Naive thymus-derived CD8-positive, alpha-beta T cell (primary cell): ENCODE measurements at regions not wholly inside any gene's neighbourhood (a gene's known extent, or its start where the extent isn't known, plus 50 kb on each side); places are given as distances from the start of the nearest gene placed in this dataset.
"Not testable (repeated sequence)": the region's sequence is repeated elsewhere in the genome, so short reads cannot be mapped to it uniquely, and the experiment has no call there.

Experiments
- ATAC-seq, 2 donors: fragments of 150-1000 bp; cut with Tn5 transposase in 1 of 2; sonication (Bioruptor Pico), chemical (Tn5 transposase) in 1 of 2; 1 replicate in 1 of 2; 2 replicates in 1 of 2; pipeline ENCODE4 v1.10.0; 2021; ENCODE audit warnings: mild to moderate bottlenecking in 2 of 2, moderate library complexity in 2 of 2
- POLR2A ChIA-PET: fragments of 350-600 bp; sonication (Branson Sonifier 250); formaldehyde crosslinking; loops from one replicate; lab custom pipeline; 2021; ENCODE audit warnings: antibody characterized with exemption; lab: Charles Lee
- DNase-seq, 10 donors: peaks; one replicate each; pipeline versions ENCODE4 v3.0.0 to v3.0.0-alpha.2; 2020 to 2022
- H3K27ac Mint-ChIP-seq, 10 donors: one replicate each; pipeline ENCODE4 v1.8.0; 2020 to 2022; ENCODE audit warnings: mild to moderate bottlenecking in 10 of 10, mixed read lengths in 10 of 10, moderate library complexity in 4 of 10, inconsistent platforms in 1 of 10
- H3K27me3 Mint-ChIP-seq, 5 donors: one replicate each; pipeline ENCODE4 v1.8.0; 2021 to 2022; ENCODE audit warnings: mixed read lengths in 5 of 5
- H3K36me3 Mint-ChIP-seq, 3 donors: one replicate each; pipeline ENCODE4 v1.8.0; 2020 to 2022; ENCODE audit warnings: mixed read lengths in 3 of 3, mild to moderate bottlenecking in 2 of 3, inconsistent platforms in 1 of 3
- H3K4me1 Mint-ChIP-seq, 4 donors: one replicate each; pipeline ENCODE4 v1.8.0; 2021 to 2022; ENCODE audit warnings: mixed read lengths in 4 of 4
- H3K4me3 Mint-ChIP-seq, 10 donors: one replicate each; pipeline ENCODE4 v1.8.0; 2020 to 2022; ENCODE audit warnings: mild to moderate bottlenecking in 10 of 10, mixed read lengths in 10 of 10, moderate library complexity in 6 of 10, inconsistent platforms in 1 of 10
- H3K9me3 Mint-ChIP-seq, 9 donors: one replicate each; pipeline ENCODE4 v1.8.0; 2020 to 2022; ENCODE audit warnings: mixed read lengths in 9 of 9, mild to moderate bottlenecking in 3 of 9, inconsistent platforms in 1 of 9, moderate library complexity in 1 of 9

DNA sequence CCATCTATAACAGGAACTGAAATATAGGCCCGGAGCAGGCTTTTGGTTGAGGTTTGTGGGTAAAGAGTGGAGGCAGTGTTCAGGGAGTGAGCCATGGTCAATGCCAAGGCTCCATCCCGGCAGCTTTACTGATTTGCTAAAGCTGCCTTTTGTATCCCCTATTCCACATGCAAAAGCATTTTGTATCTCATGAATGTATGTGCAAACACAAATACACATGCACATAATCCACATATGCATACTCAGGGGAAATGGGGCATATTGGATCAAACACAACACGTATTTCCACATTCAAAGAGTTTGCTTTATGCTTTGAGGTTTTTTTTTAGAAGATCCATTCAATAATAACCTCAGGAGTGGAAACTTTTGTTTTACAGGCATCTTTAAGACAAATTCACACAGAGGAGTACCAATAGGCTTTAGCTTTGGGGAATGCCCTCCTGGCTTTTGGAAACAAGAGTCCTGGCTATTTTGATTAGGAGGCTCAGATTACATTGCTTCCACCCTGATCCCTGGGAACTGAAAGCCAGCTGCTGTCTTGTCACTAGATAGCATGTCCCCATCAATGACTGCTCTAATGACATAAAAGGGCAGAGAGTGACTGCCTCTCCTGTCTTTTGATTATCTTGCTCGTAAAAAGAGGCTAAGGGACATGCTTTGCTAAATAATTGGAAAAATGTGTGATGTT, 263.2 kb downstream of the EN1 start:
- Mint-ChIP-seq H3K27me3 (peaks cover 7 to 30% (median 11%) of the 10 kb centered on the region in 5 donors), H3K27ac (no peak overlapping the region), H3K4me3 (no peak overlapping the region), H3K4me1 (peaks cover 0 to 3% (median 0%) of the 10 kb centered on the region in 4 donors), H3K36me3 (no peaks in the 10 kb centered on the region), H3K9me3 (peaks cover 0 to 3% (median 0%) of the 10 kb centered on the region in 9 donors)
- POLR2A ChIA-PET, result no interaction called here
- no peak for DNase-seq
- no peak for ATAC-seq

DNA sequence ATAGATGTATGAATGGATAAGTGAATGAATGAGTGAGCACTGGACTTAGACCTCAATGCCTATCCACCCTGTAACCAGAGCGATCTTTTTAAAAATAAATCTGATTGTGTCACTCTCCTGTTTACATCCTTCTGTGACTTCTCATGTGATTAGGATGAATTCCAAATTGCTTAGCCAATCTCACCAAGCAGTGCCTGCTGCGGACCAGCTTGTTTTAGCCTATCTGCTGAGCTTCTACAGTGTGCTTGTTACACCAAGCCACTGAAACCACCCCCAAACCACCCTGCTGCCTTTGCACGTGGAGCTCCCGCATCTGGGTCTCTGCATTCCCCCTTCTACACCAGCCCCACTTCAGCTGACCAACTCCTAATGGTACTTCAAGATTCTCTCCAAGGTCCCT, 265.4 kb downstream of the EN1 start:
- Mint-ChIP-seq H3K27ac (no peak overlapping the region), H3K9me3 (peaks cover 0 to 3% (median 0%) of the 10 kb centered on the region in 9 donors), H3K4me3 (no peak overlapping the region), H3K27me3 (peaks cover 7 to 30% (median 12%) of the 10 kb centered on the region in 5 donors), H3K36me3 (no peaks in the 10 kb centered on the region), H3K4me1 (peaks cover 0 to 3% (median 0%) of the 10 kb centered on the region in 4 donors)
- POLR2A ChIA-PET, result no interaction called here
- DNase-seq (no peak), ATAC-seq (no peak)

DNA sequence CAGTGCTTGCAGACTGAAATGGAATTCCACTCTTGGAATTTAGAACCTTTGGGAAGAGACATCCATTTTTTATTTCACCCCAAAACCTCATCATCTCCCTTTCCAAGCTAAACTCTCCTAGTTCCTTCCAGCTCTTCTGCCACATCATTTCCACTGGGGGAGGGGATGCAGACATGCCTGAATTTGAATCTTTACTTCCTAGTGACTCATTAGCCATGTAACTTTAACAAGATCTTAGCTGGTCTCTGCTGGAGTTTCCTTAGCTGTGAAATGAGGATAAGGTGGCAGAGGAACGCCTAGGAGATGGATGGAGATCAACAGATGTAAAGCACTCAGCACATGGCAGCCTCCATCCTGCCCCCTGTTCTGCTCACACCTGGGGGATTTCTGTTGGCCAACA, 266.8 kb downstream of the EN1 start:
- H3K4me1 Mint-ChIP-seq, result peaks cover 0 to 3% (median 0%) of the 10 kb centered on the region in 4 donors
- no peak overlapping the region for H3K4me3 Mint-ChIP-seq
- H3K27me3 Mint-ChIP-seq, result peaks cover 5 to 20% (median 10%) of the 10 kb centered on the region in 5 donors
- H3K36me3 Mint-ChIP-seq, result no peaks in the 10 kb centered on the region
- POLR2A ChIA-PET, result no interaction called here
- DNase-seq, result no peak
- no peaks in the 10 kb centered on the region for H3K9me3 Mint-ChIP-seq
- no peak overlapping the region for H3K27ac Mint-ChIP-seq
- ATAC-seq, result no peak

DNA sequence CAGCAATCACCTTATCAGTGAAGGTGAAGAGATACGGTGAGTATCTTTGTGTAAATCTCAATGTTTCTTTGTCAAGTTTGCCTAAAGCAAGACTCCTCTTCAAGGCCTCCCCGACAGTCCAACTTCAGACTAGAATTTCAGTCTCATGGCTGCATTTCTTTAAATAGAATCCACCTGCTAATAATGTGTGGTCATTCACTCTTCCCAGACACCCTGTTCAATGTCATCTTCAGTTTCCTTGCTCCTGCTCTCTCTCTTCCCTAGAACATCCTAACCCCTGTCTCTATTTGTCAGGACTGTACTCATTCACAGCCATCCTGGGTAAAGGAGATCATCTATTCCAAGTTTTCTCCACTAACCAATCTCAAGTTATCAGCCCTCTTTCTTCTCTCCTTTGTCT, 267.3 kb downstream of the EN1 start:
- ATAC-seq (no peak), DNase-seq (no peak)
- Mint-ChIP-seq H3K9me3 (no peaks in the 10 kb centered on the region), H3K4me3 (no peak overlapping the region), H3K27ac (no peak overlapping the region), H3K36me3 (no peaks in the 10 kb centered on the region), H3K27me3 (peaks cover 6 to 20% (median 10%) of the 10 kb centered on the region in 5 donors), H3K4me1 (peaks cover 0 to 3% (median 0%) of the 10 kb centered on the region in 4 donors)
- POLR2A ChIA-PET, result no interaction called here

DNA sequence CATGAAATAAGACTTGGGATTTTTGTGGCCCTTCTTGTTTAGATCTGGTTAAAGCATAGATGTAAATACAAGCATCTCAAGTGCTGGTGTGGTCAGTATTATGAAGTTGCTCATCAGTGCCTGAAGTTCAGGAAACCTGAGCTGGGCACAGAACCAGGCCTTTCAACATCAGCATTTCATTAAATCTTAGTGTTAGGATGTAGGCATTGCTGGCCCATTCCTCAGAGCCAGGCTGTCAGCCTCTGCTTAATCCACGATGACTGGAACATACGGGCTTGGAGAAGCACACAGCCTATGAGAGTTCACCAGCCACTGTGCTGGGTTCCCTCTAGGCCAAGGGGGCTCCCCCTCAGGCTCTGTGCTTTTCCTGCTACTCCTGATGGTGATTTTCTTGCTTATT, 270.2 kb downstream of the EN1 start:
- peaks cover 5 to 37% (median 5%) of the 10 kb centered on the region in 5 donors for H3K27me3 Mint-ChIP-seq
- DNase-seq, result no peak
- no peaks in the 10 kb centered on the region for H3K4me1 Mint-ChIP-seq
- H3K9me3 Mint-ChIP-seq, result no peaks in the 10 kb centered on the region
- H3K27ac Mint-ChIP-seq, result no peak overlapping the region
- no peak for ATAC-seq
- POLR2A ChIA-PET, result no interaction called here
- H3K4me3 Mint-ChIP-seq, result no peak overlapping the region
- H3K36me3 Mint-ChIP-seq, result no peaks in the 10 kb centered on the region

DNA sequence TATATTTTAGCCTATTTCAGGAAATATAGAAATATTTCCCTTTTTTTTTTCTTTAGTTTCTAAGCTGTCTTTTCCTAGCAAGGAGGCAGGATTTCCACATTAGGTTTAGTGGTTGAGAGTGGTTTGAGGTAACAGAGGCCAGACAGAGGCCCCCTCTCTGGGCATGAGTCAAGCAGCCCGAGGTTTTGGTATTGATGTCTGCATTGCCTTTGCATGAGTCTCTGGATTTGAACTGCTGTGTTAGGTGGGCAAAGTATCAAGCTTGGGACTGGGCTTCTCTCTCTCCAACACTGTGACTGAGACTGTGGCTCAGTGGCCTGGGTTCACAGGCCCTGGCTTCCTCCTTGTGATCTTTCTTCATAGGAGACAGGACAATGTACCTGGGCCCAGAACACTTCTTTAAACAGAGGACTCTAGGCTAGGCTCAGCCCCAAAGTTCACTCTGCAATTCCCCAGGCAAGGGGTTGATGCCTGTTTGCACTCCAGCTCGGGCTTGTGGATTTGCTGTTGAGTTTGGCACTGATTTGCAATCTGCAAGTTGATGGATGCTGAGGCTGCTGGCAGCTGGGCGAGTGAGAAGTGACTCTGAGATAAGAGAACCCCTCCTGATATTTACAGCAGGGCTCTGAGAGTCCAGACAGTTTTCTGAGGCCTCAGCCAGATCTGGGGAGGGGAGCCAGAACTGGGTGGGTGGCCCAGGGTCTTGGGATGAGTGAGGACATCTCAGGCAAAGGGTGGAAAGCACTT, 271.2 kb downstream of the EN1 start:
- no peak for ATAC-seq
- H3K4me3 Mint-ChIP-seq, result no peak overlapping the region
- no peaks in the 10 kb centered on the region for H3K36me3 Mint-ChIP-seq
- H3K4me1 Mint-ChIP-seq, result no peaks in the 10 kb centered on the region
- POLR2A ChIA-PET, result no interaction called here
- H3K27ac Mint-ChIP-seq, result no peak overlapping the region
- no peak for DNase-seq
- peaks cover 5 to 34% (median 5%) of the 10 kb centered on the region in 5 donors for H3K27me3 Mint-ChIP-seq
- no peaks in the 10 kb centered on the region for H3K9me3 Mint-ChIP-seq

DNA sequence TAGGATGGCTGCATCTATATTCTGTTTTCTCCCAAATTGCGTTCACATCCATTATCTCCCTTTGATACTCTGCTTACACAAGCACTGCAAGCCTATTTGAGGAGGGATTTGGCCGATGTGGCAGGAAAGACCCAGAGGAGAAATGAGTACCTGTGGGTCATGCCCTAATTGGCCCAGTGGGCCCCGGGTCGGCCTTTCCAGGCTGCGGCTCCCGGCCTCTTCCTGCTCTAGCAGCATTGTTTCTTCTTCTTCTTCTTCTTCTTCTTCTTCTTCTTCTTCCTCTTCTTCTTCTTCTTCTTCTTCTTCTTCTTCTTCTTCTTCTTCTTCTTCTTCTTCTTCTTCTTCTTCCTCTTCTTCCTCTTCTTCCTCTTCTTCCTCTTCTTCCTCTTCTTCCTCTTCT, 275.1 kb downstream of the EN1 start:
- POLR2A ChIA-PET, DNase-seq, H3K36me3 Mint-ChIP-seq, H3K4me1 Mint-ChIP-seq, H3K9me3 Mint-ChIP-seq, H3K27ac Mint-ChIP-seq, H3K4me3 Mint-ChIP-seq, ATAC-seq: not testable (repeated sequence)
- peaks cover 1 to 34% (median 6%) of the 10 kb centered on the region in 5 donors for H3K27me3 Mint-ChIP-seq

DNA sequence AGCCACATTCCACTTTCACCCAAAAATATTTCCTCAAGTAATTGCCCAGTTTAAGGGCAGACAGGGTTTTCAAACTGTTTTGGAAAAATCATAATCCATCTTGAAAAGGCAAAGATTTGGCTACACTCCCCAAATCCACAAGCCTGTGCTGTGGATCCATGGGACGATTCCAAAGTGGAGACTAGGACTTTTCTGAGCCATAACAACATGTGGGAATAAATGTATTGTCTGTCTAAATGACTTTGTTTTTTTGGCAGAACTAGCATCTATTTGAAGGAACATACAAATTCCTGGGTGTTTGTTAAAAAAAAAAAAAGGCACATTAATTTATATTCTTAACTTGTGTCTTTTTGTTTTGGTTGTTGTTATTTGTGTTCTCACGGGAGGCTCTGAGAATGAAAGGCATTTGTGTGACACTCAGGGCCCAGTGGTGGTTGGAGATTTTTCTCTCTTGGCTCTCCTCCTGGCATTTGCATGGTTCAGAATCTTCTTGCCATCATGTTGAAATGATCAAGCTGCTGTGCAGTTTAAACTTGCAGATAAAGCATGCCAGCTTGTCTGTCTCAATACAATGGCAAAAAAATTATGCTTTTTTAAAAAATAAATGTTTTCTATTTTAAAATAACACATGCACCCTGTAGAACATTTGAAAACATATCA, 277.4 kb downstream of the EN1 start:
- no peak for DNase-seq
- Mint-ChIP-seq H3K9me3 (no peaks in the 10 kb centered on the region), H3K36me3 (no peaks in the 10 kb centered on the region), H3K4me1 (peaks cover 0 to 6% (median 1%) of the 10 kb centered on the region in 4 donors), H3K4me3 (no peak overlapping the region), H3K27ac (no peak overlapping the region), H3K27me3 (peaks cover 0 to 43% (median 10%) of the 10 kb centered on the region in 5 donors)
- ATAC-seq, result no peak
- POLR2A ChIA-PET, result no interaction called here

DNA sequence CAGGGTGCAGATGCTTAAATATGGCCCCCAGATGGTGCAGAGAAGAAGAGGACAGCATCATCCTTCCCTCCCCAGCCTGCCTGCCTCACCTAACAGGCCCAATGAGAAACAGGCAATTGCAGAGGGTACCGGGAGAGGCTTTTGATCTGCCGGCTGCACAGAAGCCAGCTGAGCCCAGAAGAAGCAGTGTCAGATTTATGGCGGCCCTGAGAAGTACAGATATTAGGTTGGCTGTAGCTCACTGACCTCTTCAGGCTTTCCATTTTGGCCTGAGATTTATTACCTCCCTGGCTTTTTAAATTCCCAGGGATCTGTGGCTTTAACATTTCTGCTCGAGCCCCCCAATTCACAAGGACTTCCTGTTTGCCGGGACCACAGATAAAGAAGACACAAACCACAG, 278.7 kb downstream of the EN1 start:
- Mint-ChIP-seq H3K27me3 (peaks cover 0 to 37% (median 8%) of the 10 kb centered on the region in 5 donors), H3K9me3 (no peaks in the 10 kb centered on the region), H3K27ac (no peak overlapping the region), H3K36me3 (no peaks in the 10 kb centered on the region), H3K4me3 (no peak overlapping the region), H3K4me1 (peaks cover 0 to 6% (median 1%) of the 10 kb centered on the region in 4 donors)
- no peak for DNase-seq
- POLR2A ChIA-PET, result no interaction called here
- ATAC-seq, result no peak

DNA sequence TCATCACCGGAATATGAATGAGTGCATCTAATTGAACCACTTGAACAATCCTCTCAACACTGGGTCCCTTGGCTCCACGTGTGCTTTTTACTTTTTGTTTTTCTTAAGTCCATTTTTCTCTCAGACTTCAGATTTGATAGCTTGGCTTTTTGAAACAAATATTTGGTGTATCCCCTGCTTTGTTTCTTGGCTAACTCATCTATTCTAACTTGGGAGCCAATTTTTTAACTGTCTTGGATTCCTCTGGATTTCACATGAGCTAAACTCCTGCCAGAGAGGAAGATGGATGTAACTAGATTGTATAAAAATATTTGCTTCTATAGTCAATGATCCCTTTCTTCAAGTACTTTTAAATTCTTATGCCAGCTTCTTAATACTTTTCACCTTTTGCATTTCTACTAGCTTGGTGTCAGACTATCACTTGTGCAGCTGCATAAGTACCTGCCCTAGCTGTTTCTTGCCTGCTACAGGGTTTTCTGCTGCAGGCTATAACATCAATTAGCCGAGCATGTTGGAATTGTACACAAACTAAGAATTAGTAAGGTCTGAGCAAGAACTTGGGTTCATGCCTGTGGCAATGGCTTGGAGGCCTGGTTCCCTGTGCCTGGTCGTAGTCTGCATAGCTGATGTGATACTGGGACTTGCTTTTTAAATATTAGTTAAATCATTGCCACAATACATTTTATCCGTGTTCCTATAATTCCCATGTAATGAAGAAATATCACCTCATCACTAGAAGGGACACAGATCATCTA, 281.5 kb downstream of the EN1 start:
- Mint-ChIP-seq H3K4me1 (peaks cover 0 to 6% (median 1%) of the 10 kb centered on the region in 4 donors), H3K36me3 (no peaks in the 10 kb centered on the region), H3K4me3 (no peak overlapping the region), H3K27ac (no peak overlapping the region), H3K27me3 (peaks cover 2 to 24% (median 4%) of the 10 kb centered on the region in 5 donors), H3K9me3 (no peaks in the 10 kb centered on the region)
- no peak for ATAC-seq
- no peak for DNase-seq
- POLR2A ChIA-PET, result no interaction called here

DNA sequence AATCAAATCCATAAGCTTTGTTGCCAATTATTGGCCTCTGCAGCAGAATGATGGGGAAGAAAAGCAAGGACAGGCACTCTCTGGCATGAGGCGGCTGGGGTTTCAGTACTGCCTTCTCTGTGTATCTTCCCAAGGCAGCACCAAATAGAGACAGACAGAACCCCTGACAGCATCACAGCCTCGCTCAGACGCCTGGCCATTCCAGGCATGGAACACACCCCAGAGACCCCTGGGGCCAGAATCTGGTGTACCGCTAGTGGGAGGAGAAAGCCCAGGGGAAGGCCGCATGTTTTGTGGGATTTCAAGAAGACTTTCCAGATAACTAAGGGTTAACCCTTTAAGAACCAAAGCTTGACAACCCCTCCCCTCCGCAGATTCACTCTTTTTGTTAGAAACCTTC, 282.1 kb downstream of the EN1 start:
- POLR2A ChIA-PET, result no interaction called here
- no peaks in the 10 kb centered on the region for H3K9me3 Mint-ChIP-seq
- no peaks in the 10 kb centered on the region for H3K36me3 Mint-ChIP-seq
- DNase-seq (no peak), ATAC-seq (no peak)
- peaks cover 2 to 31% (median 9%) of the 10 kb centered on the region in 5 donors for H3K27me3 Mint-ChIP-seq
- H3K27ac Mint-ChIP-seq, result no peak overlapping the region
- H3K4me1 Mint-ChIP-seq, result peaks cover 0 to 6% (median 1%) of the 10 kb centered on the region in 4 donors
- H3K4me3 Mint-ChIP-seq, result no peak overlapping the region

DNA sequence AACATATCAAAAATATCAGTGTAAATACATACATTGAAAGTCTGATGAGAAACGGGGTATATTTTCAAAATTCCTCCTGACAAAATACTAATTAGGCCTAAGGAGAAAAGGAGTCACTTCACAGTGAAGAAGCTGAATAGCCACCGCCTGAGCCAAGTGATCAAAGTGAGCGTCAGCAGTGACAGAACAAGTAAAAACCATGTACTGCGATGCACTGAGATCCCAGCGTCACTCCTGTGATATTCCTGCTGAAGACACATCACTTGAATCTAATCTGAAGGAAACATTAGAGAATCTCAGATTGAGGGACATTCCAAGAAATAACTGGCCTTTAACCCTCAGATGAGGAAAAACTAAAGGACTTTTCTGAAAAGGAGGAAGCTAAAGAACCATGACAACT, 285.3 kb downstream of the EN1 start:
- H3K4me3 Mint-ChIP-seq, result no peak overlapping the region
- ATAC-seq (no peak), DNase-seq (no peak)
- H3K27ac Mint-ChIP-seq, result no peak overlapping the region
- H3K4me1 Mint-ChIP-seq, result no peaks in the 10 kb centered on the region
- H3K36me3 Mint-ChIP-seq, result no peaks in the 10 kb centered on the region
- H3K27me3 Mint-ChIP-seq, result peaks cover 2 to 47% (median 7%) of the 10 kb centered on the region in 5 donors
- POLR2A ChIA-PET, result no interaction called here
- no peaks in the 10 kb centered on the region for H3K9me3 Mint-ChIP-seq
